ENCODE measurements at regions not wholly inside any gene's neighbourhood (a gene's known extent, or its start where the extent isn't known, plus 50 kb on each side); places are given as distances from the start of the nearest gene placed in this dataset.

DNA sequence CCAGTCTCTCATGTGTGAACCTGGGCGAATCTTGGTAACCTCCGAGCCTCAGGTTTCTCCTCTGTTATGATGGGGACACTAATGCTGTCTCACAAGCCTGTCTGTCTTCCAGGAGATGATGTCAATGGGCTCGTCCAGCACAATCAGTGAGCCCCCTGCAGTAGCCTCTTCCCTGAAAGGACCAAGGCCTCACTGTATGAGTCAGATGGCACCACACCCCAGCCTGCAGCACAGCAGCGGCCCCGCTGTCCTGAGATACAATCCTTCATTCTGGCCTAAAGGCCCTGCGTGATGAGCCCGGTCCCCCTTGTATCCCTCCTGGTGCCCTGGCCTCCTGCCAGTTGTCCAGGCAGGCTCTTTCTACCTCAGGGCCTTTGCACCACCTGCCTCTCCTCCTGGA, 234.4 kb downstream of the IRF8 start:
- DNase-seq, result no peak
- Histone ChIP-seq H3K27ac (ENCODE audit: low read length) (no peak overlapping the region), H3K4me1 (ENCODE audit: control insufficient read depth, insufficient read depth, low read length) (no peaks in the 10 kb centered on the region), H3K4me3 (ENCODE audit: low read length) (no peak overlapping the region), H3K27me3 (ENCODE audit: control insufficient read depth, insufficient read depth, low read length) (no peaks in the 10 kb centered on the region), H3K36me3 (ENCODE audit: control insufficient read depth, insufficient read depth, low read length) (no peaks in the 10 kb centered on the region), H3K9me3 (ENCODE audit: control insufficient read depth, low read depth, low read length) (no peaks in the 10 kb centered on the region)
- no CpG with 5 or more reads among the region's 7 CpGs for WGBS (ENCODE audit: insufficient coverage, low lambda C conversion rate)

DNA sequence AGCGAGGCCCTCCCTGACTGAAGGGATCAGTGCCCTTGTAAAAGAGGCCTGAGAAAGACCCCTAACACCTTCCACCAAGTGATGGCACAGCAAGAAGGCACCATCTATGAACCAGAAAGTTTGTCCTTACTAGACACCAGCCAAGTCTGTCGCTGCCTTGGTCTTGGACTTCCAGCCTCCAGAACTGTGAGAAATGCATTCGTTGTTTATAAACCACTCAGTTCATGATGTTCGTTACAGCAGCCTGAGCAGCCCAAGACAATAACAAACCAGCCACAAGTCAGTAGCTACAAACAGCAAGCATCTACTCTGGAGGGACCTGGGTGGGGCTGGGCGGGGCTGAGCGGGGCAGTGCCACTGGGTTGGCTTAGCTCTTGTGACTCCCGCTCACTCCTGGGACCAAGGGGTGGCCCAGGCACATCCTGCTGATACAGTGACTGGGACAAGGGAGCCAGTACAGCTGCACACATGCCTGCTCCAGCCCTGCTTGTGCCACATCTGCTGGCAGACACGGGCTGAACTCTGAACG, 234.9 kb downstream of the IRF8 start:
- H3K9me3 ChIP-seq (ENCODE audit: control insufficient read depth, low read depth, low read length), result no peaks in the 10 kb centered on the region
- H3K27me3 ChIP-seq (ENCODE audit: control insufficient read depth, insufficient read depth, low read length), result no peaks in the 10 kb centered on the region
- no peaks in the 10 kb centered on the region for H3K4me1 ChIP-seq (ENCODE audit: control insufficient read depth, insufficient read depth, low read length)
- no peak overlapping the region for H3K4me3 ChIP-seq (ENCODE audit: low read length)
- H3K36me3 ChIP-seq (ENCODE audit: control insufficient read depth, insufficient read depth, low read length), result no peaks in the 10 kb centered on the region
- H3K27ac ChIP-seq (ENCODE audit: low read length), result no peak overlapping the region
- DNase-seq, result no peak
- WGBS (ENCODE audit: insufficient coverage, low lambda C conversion rate), result no CpG with 5 or more reads among the region's 9 CpGs

DNA sequence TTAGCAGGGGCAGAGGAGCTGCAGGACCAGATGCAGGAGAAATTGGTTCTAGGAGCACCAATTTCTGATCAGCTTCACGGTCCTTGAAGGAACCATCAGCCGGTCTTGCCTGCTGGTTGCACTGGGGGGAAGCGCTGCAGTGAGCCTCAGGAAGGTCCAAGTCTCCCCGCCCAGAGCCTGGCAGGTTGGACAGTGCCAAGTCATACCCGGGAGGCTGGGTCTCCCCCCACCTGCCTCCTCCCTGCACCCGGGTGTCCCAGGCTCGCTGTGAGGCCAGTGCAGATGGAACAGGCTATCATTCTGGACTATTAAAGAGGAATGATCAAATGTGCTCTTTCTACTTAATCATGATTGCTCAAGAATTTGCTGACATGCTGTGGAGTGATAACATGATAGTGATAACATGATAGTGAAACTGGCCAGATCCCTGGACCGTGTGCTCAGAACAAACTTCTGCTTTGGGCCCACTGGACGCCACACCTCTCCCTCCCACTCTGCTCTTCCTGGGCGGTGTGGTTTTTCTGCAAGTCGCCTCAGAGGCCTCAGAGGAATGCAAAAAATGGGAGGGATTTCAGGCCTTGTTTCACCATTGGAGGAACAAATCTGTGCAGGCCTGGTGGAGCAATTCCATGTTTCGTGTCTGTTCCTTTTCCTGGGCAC, 236.0 kb downstream of the IRF8 start:
- no peak overlapping the region for H3K4me3 ChIP-seq (ENCODE audit: low read length)
- no peak overlapping the region for H3K27ac ChIP-seq (ENCODE audit: low read length)
- WGBS (ENCODE audit: insufficient coverage, low lambda C conversion rate), result no CpG with 5 or more reads among the region's 12 CpGs
- DNase-seq, result no peak
- no peaks in the 10 kb centered on the region for H3K4me1 ChIP-seq (ENCODE audit: control insufficient read depth, insufficient read depth, low read length)
- no peaks in the 10 kb centered on the region for H3K27me3 ChIP-seq (ENCODE audit: control insufficient read depth, insufficient read depth, low read length)
- H3K9me3 ChIP-seq (ENCODE audit: control insufficient read depth, low read depth, low read length), result no peaks in the 10 kb centered on the region
- no peaks in the 10 kb centered on the region for H3K36me3 ChIP-seq (ENCODE audit: control insufficient read depth, insufficient read depth, low read length)

DNA sequence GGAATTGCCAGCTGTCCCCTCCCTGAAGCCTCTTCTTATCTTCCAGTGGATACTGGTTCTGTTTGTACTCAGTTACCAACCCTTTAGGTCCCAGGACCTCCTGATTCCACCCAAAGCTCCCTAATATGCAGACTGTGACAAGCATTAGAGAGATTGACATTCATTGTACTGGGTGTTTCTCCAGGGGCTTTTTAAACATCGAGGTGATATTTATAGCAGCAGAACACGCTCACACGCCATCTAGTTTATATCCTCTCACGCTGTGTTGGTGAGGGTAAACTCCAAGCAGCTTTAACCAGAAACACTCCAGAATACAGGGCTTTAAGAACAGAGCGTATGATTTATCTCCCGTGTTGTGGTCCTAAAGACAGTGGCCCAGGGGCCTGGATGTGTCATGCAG, 238.4 kb downstream of the IRF8 start:
- DNase-seq, result no peak
- H3K36me3 ChIP-seq (ENCODE audit: control insufficient read depth, insufficient read depth, low read length), result no peaks in the 10 kb centered on the region
- no CpG with 5 or more reads among the region's 6 CpGs for WGBS (ENCODE audit: insufficient coverage, low lambda C conversion rate)

DNA sequence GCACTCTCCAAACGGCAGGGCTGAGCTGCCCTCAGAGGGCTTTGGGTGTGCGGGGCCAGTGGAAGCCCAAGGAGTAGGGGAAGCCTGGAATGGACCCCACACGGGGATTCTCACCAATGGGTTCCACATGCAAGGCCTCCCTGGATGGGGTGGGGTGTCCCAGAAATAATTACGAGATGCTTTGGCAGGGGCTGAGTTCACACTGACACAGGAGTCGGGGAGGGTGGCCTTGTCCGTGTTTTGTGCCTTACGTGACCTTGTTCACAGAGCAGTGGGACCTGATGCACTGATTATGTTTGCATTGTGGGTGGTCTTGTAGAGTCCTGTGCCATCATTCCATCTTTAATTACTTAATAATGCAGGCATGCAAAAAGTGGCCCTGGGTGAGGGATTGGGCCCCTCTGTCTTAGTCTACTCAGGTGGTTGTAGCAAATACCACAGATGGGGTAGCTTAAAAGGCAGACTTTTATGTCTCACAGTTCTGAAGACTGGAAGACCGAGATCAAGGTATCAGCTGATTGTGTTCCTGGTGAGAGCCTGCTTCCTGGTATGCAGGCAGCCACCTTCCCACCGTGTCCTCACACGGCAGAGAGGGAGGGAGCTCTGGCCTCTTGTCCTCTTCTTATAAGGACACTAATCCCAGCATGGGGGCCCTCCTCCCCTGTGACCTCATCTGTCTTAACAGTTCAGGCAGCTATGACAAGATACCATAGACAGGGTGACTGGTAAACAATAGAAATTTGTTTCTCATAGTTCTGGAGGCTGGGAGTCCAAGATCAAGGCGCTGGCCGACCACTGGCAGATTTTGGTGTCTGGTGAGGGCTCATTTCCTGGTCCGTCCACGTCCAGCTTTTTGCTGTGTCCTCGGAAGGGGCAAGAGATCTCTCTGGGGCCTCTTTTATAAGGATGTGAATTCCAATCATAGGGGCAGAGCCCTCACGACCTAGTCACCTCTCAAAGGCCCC, 239.4 kb downstream of the IRF8 start:
- 0% methylated on average over 1 of the region's 16 CpGs for WGBS (ENCODE audit: insufficient coverage, low lambda C conversion rate)
- Histone ChIP-seq H3K36me3 (ENCODE audit: control insufficient read depth, insufficient read depth, low read length) (no peaks in the 10 kb centered on the region), H3K27me3 (ENCODE audit: control insufficient read depth, insufficient read depth, low read length) (no peaks in the 10 kb centered on the region), H3K4me3 (ENCODE audit: low read length) (no peak overlapping the region), H3K27ac (ENCODE audit: low read length) (no peak overlapping the region), H3K9me3 (ENCODE audit: control insufficient read depth, low read depth, low read length) (no peaks in the 10 kb centered on the region), H3K4me1 (ENCODE audit: control insufficient read depth, insufficient read depth, low read length) (no peaks in the 10 kb centered on the region)
- DNase-seq, result no peak

More for the DNA sequence above, 238.4 kb downstream of the IRF8 start:
- Histone ChIP-seq H3K9me3 (ENCODE audit: control insufficient read depth, low read depth, low read length) (no peaks in the 10 kb centered on the region), H3K4me3 (ENCODE audit: low read length) (no peak overlapping the region), H3K4me1 (ENCODE audit: control insufficient read depth, insufficient read depth, low read length) (no peaks in the 10 kb centered on the region), H3K27me3 (ENCODE audit: control insufficient read depth, insufficient read depth, low read length) (no peaks in the 10 kb centered on the region), H3K27ac (ENCODE audit: low read length) (no peak overlapping the region)

DNA sequence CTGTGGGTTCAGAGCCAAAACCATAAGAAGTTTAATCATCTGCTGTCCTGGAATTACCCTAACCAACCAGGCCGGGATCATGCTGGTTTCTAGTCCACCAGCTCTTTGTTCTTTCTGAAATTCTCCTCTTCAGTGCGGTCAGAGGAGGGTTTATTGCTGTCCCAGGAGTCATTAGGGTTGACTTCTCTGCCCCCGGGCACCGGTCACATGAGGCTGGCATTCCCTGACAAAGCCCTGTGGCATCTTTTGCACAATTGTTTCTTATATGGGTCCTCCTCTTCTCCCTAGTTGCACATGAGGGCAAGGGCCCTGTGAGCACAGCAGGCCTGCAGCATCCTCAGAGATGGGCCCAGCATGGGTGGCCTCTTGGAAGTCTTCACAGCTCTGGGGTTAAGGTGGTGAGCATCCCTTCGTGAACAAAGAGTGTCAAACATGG, 243.9 kb downstream of the IRF8 start:
- H3K4me1 ChIP-seq (ENCODE audit: control insufficient read depth, insufficient read depth, low read length), result no peaks in the 10 kb centered on the region
- 80% methylated on average over 1 of the region's 5 CpGs for WGBS (ENCODE audit: insufficient coverage, low lambda C conversion rate)
- no peaks in the 10 kb centered on the region for H3K27me3 ChIP-seq (ENCODE audit: control insufficient read depth, insufficient read depth, low read length)

DNA sequence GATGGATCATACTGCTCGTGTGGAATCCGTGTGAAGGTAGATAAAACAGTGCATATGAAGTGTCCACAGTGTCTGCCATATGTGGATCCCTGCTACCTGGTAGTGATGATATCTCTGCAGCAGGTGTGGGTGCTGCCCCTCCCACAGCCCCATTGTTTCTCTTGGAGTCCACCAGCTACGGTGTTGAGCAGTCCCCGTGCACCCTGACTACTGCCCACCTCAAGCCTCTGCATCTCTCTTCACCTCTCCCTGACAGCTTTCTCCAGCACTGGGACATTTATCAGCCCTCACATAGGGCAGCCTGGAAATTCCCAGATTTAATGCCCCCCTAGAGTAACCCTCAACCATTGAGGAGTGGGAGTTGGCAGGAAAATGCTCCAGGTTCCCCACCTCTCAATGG, 244.7 kb downstream of the IRF8 start:
- no peak for DNase-seq

More for the DNA sequence above, 243.9 kb downstream of the IRF8 start:
- no peak for DNase-seq
- H3K36me3 ChIP-seq (ENCODE audit: control insufficient read depth, insufficient read depth, low read length), result no peaks in the 10 kb centered on the region
- no peak overlapping the region for H3K27ac ChIP-seq (ENCODE audit: low read length)
- H3K9me3 ChIP-seq (ENCODE audit: control insufficient read depth, low read depth, low read length), result no peaks in the 10 kb centered on the region
- no peak overlapping the region for H3K4me3 ChIP-seq (ENCODE audit: low read length)

DNA sequence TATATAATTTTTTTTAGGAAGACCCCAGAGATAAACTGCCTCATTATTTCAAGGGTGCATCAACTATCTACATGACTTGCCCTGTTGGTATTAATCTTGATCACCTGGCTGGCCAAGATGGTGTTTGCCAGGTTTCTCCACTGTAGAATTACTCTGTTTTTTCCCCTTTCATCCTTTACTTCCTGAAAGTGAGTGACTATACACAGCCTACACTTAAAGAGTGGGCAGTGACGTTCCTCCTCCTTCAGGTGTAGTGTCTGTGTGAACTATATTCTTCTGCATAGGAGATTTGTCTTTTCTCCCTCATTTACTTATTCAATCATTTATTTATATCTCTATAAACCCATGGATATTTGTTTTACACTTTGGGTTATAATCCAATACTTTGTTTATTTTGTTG, 246.7 kb downstream of the IRF8 start:
- Histone ChIP-seq H3K4me3 (ENCODE audit: low read length) (no peak overlapping the region), H3K36me3 (ENCODE audit: control insufficient read depth, insufficient read depth, low read length) (no peaks in the 10 kb centered on the region), H3K9me3 (ENCODE audit: control insufficient read depth, low read depth, low read length) (no peaks in the 10 kb centered on the region), H3K27ac (ENCODE audit: low read length) (no peak overlapping the region), H3K4me1 (ENCODE audit: control insufficient read depth, insufficient read depth, low read length) (no peaks in the 10 kb centered on the region), H3K27me3 (ENCODE audit: control insufficient read depth, insufficient read depth, low read length) (no peaks in the 10 kb centered on the region)
- WGBS (ENCODE audit: insufficient coverage, low lambda C conversion rate), result 50% methylated on average over 1 of the region's 1 CpG
- no peak for DNase-seq

More for the DNA sequence above, 244.7 kb downstream of the IRF8 start:
- H3K9me3 ChIP-seq (ENCODE audit: control insufficient read depth, low read depth, low read length), result no peaks in the 10 kb centered on the region
- no peaks in the 10 kb centered on the region for H3K4me1 ChIP-seq (ENCODE audit: control insufficient read depth, insufficient read depth, low read length)
- no CpG with 5 or more reads among the region's 4 CpGs for WGBS (ENCODE audit: insufficient coverage, low lambda C conversion rate)
- no peak overlapping the region for H3K27ac ChIP-seq (ENCODE audit: low read length)
- no peaks in the 10 kb centered on the region for H3K27me3 ChIP-seq (ENCODE audit: control insufficient read depth, insufficient read depth, low read length)
- no peaks in the 10 kb centered on the region for H3K36me3 ChIP-seq (ENCODE audit: control insufficient read depth, insufficient read depth, low read length)
- no peak overlapping the region for H3K4me3 ChIP-seq (ENCODE audit: low read length)

DNA sequence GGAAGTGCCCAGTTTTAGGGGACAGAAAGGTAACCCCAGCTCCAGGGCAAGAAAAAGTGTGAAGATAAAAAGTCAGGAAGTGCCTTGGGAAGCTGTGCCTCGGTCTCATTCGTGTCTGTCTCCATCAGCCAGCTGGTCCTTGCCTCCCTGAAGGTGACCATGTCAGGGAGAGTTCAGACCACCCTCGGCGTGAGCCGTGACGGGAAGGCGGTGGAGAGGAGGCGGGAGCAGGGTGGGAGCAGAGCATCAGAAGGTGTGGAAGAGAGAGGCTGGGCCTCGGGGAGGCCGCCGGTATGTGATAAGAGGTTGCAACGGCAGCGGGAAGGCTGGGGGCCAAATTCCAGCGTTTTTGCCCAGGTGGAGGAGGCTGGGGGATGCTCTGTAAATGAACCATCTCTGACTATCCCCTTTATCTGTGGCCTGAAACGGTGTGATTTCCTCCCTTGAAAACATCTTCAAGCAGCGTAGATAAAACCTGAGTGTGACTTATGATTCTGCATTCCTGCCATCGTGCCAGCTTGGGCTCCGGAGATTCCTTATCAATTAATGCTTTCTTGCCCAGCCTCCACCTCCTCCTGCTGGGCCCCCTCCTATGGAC, 251.8 kb downstream of the IRF8 start:
- no CpG with 5 or more reads among the region's 18 CpGs for WGBS (ENCODE audit: insufficient coverage, low lambda C conversion rate)
- no peaks in the 10 kb centered on the region for H3K36me3 ChIP-seq (ENCODE audit: control insufficient read depth, insufficient read depth, low read length)
- peaks cover 4% of the 10 kb centered on the region for H3K27me3 ChIP-seq (ENCODE audit: control insufficient read depth, insufficient read depth, low read length)
- peak in 1 of 2 donors; percentile 23 for DNase-seq
- peak overlapping the region; percentile 85 for H3K27ac ChIP-seq (ENCODE audit: low read length)
- H3K4me1 ChIP-seq (ENCODE audit: control insufficient read depth, insufficient read depth, low read length), result peaks cover 13% of the 10 kb centered on the region
- peaks cover 2% of the 10 kb centered on the region for H3K9me3 ChIP-seq (ENCODE audit: control insufficient read depth, low read depth, low read length)
- H3K4me3 ChIP-seq (ENCODE audit: low read length), result no peak overlapping the region

DNA sequence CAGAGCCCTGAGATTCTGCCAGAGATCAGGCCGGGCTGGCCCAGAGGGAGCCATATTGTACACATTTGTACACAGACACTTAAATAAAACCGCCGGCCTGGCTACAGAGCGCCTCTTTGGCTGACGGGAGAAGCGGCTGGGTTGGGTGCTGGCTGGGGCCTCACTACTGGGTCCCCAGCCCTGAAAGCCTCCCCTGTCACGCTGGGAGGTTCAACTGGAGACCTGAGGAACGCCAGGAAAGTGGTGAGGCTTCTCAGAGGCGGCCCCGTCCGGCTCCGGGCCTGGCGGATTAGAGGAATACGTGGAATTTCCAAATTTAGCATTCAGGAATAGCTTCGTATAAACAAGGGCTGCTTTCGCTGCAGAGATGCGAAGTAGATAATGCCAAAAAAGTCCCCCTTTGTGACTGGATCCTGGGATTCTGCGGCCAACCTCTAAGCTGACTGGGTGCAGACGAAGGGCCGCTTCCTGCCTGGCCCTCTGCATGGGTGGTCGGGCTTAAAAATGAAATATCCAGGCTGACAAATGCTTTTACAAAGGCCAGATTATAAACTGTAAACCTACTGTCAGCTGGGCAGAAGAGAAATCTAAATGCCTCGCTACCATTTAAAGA, 252.4 kb downstream of the IRF8 start:
- WGBS (ENCODE audit: insufficient coverage, low lambda C conversion rate), result no CpG with 5 or more reads among the region's 22 CpGs
- Histone ChIP-seq H3K27ac (ENCODE audit: low read length) (peak overlapping the region; percentile 85), H3K4me3 (ENCODE audit: low read length) (no peak overlapping the region), H3K9me3 (ENCODE audit: control insufficient read depth, low read depth, low read length) (peaks cover 2% of the 10 kb centered on the region), H3K4me1 (ENCODE audit: control insufficient read depth, insufficient read depth, low read length) (peaks cover 13% of the 10 kb centered on the region), H3K36me3 (ENCODE audit: control insufficient read depth, insufficient read depth, low read length) (no peaks in the 10 kb centered on the region), H3K27me3 (ENCODE audit: control insufficient read depth, insufficient read depth, low read length) (peaks cover 8% of the 10 kb centered on the region)
- DNase-seq, result peak; percentile 42 to 59
